ENCODE measurements at regions not wholly inside any gene's neighbourhood (a gene's known extent, or its start where the extent isn't known, plus 50 kb on each side); places are given as distances from the start of the nearest gene placed in this dataset.

GRCh38 chr2:9681427-9681817 is 50.6 kb upstream of the YWHAQ start:
- TF ChIP-seq CTCF (IDR thresholded peaks at IDR 0.05) = no peak
- Histone ChIP-seq H3K9me3 (no peaks in the 10 kb centered on the region), H3K27me3 (ENCODE audit: insufficient read depth in 3 of 3, low read length in 2 of 3) (no peaks in the 10 kb centered on the region), H3K4me3 (no peak overlapping the region), H3K4me1 (no peaks in the 10 kb centered on the region), H3K27ac (no peak overlapping the region), H3K36me3 (ENCODE audit: insufficient read depth in 1 of 2, low read depth in 1 of 2) (no peaks in the 10 kb centered on the region)
- DNase-seq = no peak
- WGBS, 3 donors = 79 to 82% (median 80%) methylated on average over 7 of the region's 7 CpGs
- ATAC-seq = no peak
- intact Hi-C loops (cut with DNase I) = no loop called here

GRCh38 chr2:9685637-9686036 is 54.8 kb upstream of the YWHAQ start:
- WGBS, 3 donors = 88 to 96% (median 93%) methylated on average over 4 of the region's 4 CpGs
- ATAC-seq (no peak), DNase-seq (no peak)
- H3K9me3 ChIP-seq = no peaks in the 10 kb centered on the region
- H3K27ac ChIP-seq = no peak overlapping the region
- H3K4me1 ChIP-seq = no peaks in the 10 kb centered on the region
- no peak overlapping the region for H3K4me3 ChIP-seq
- intact Hi-C loops (cut with DNase I) = no loop called here
- no peak for TF ChIP-seq CTCF (IDR thresholded peaks at IDR 0.05)
- no peaks in the 10 kb centered on the region for H3K36me3 ChIP-seq (ENCODE audit: insufficient read depth in 1 of 2, low read depth in 1 of 2)
- no peaks in the 10 kb centered on the region for H3K27me3 ChIP-seq (ENCODE audit: insufficient read depth in 3 of 3, low read length in 2 of 3)

GRCh38 chr2:9686061-9686460 is 55.3 kb upstream of the YWHAQ start:
- 87 to 95% (median 93%) methylated on average over 8 of the region's 8 CpGs for WGBS, 3 donors
- H3K36me3 ChIP-seq (ENCODE audit: insufficient read depth in 1 of 2, low read depth in 1 of 2) = no peaks in the 10 kb centered on the region
- H3K9me3 ChIP-seq = no peaks in the 10 kb centered on the region
- intact Hi-C loops (cut with DNase I) = no loop called here
- no peak overlapping the region for H3K4me3 ChIP-seq
- H3K27me3 ChIP-seq (ENCODE audit: insufficient read depth in 3 of 3, low read length in 2 of 3) = no peaks in the 10 kb centered on the region
- H3K4me1 ChIP-seq = no peaks in the 10 kb centered on the region
- DNase-seq = no peak
- TF ChIP-seq CTCF (IDR thresholded peaks at IDR 0.05) = no peak
- H3K27ac ChIP-seq = no peak overlapping the region
- no peak for ATAC-seq

GRCh38 chr2:9690252-9690651 is 59.5 kb upstream of the YWHAQ start:
- no peaks in the 10 kb centered on the region for H3K27me3 ChIP-seq (ENCODE audit: insufficient read depth in 3 of 3, low read length in 2 of 3)
- H3K27ac ChIP-seq = no peak overlapping the region
- 54 to 77% (median 73%) methylated on average over 7 of the region's 7 CpGs for WGBS, 3 donors
- intact Hi-C loops (cut with DNase I) = loop anchor here in 1 of 2 donors (5.0 kb wide), 1 partner anchor 58 kb away; the partner anchor contains the start of gene YWHAQ
- no peaks in the 10 kb centered on the region for H3K36me3 ChIP-seq (ENCODE audit: insufficient read depth in 1 of 2, low read depth in 1 of 2)
- TF ChIP-seq CTCF (IDR thresholded peaks at IDR 0.05) = no peak
- DNase-seq (peak in 1 of 2 donors; percentile 66), ATAC-seq (no peak)
- H3K4me1 ChIP-seq = peaks cover 19% of the 10 kb centered on the region
- no peak overlapping the region for H3K4me3 ChIP-seq
- H3K9me3 ChIP-seq = no peaks in the 10 kb centered on the region
